HepG2 (cell line): ENCODE measurements at regions not wholly inside any gene's neighbourhood (a gene's known extent, or its start where the extent isn't known, plus 50 kb on each side); places are given as distances from the start of the nearest gene placed in this dataset.
"Not testable (repeated sequence)": the region's sequence is repeated elsewhere in the genome, so short reads cannot be mapped to it uniquely, and the experiment has no call there.

Experiments used
- ATAC-seq: fragments of 200-7000 bp; cut with Tn5 transposase; 3 replicates; pipeline ENCODE4 v1.9.1; 2020; ENCODE audit warnings: mild to moderate bottlenecking, moderate library complexity
- BruUV-seq: library from RNA; stranded (reverse); fragments of 400-500 nt; replicated peaks from 2 replicates; lab custom pipeline; 2021; lab: Mats Ljungman, UMichigan
- CTCF ChIA-PET: fragments of 300-600 bp; formaldehyde crosslinking; extraction: SDS; loops from one replicate; lab custom pipeline; 2021; ENCODE audit warnings: low total read pairs, inconsistent platforms, low intra/inter-chr PET ratio; lab: Yijun Ruan, JAX
- POLR2A ChIA-PET: fragments of 350-600 bp; sonication (Branson Sonifier 250); formaldehyde crosslinking; loops from one replicate; lab custom pipeline; 2020; ENCODE audit warnings: antibody characterized with exemption, inconsistent platforms; lab: Yijun Ruan, JAX
- DNase-seq: peaks from one replicate; pipeline ENCODE4 v3.0.0-alpha.2; 2015; ENCODE audit warnings: low spot score
- FAIRE-seq: peaks from 3 replicates; lab custom pipeline; 2011; peaks lifted over from hg19 to GRCh38; lab: Jason Lieb, UNC
- H2AFZ ChIP-seq: one replicate; pipeline ENCODE4 v1.6.1; 2011; ENCODE audit warnings: low read length, inconsistent platforms
- H3K27ac ChIP-seq: fragments of 300-600 bp; 3 replicates; pipeline ENCODE4 v1.8.0; 2011; ENCODE audit warnings: mixed run types, mild to moderate bottlenecking, mixed read lengths, low read length, inconsistent platforms; ENCODE audit not compliant: insufficient read depth; ENCODE audit errors: extremely low read length
- H3K27me3 ChIP-seq, 2 experiments: fragments of 200-600 bp in 1 of 2; 2 replicates in 1 of 2; 3 replicates in 1 of 2; pipeline versions ENCODE4 v1.6.0 to v1.8.0; 2011; ENCODE audit warnings: low read length in 2 of 2, mild to moderate bottlenecking in 2 of 2, moderate library complexity in 2 of 2, inconsistent platforms in 1 of 2; ENCODE audit not compliant: insufficient read depth in 2 of 2, control insufficient read depth in 1 of 2
- H3K36me3 ChIP-seq, 2 experiments: fragments of 200-600 bp in 1 of 2; replicated peaks in 1 of 2; 2 replicates in 1 of 2; 3 replicates in 1 of 2; pipeline versions ENCODE4 v1.5.1 to v1.8.0; 2011; ENCODE audit warnings: low read length in 2 of 2, inconsistent platforms in 1 of 2; ENCODE audit not compliant: insufficient read depth in 2 of 2, control insufficient read depth in 1 of 2
- H3K4me1 ChIP-seq: 2 replicates; pipeline ENCODE4 v1.5.1; 2012; ENCODE audit warnings: low read length, inconsistent platforms; ENCODE audit not compliant: insufficient read depth
- H3K4me2 ChIP-seq: 2 replicates; pipeline ENCODE4 v1.6.0; 2011; ENCODE audit warnings: low read depth, low read length, inconsistent platforms
- H3K4me3 ChIP-seq, 3 experiments: fragments of 200-600 bp in 1 of 3; sonication (generic), shearing (Covaris generic) in 1 of 3; replicated peaks in 1 of 3; 2 replicates each; pipeline ENCODE4 v1.5.1; 2011 to 2016; ENCODE audit warnings: low read length in 3 of 3, inconsistent platforms in 2 of 3, low read depth in 2 of 3, mild to moderate bottlenecking in 2 of 3, control low read depth in 1 of 3, mixed read lengths in 1 of 3; ENCODE audit not compliant: insufficient read depth in 1 of 3
- H3K79me2 ChIP-seq: one replicate; pipeline ENCODE4 v1.6.1; 2011; ENCODE audit warnings: low read length, inconsistent platforms; ENCODE audit not compliant: insufficient read depth
- H3K9ac ChIP-seq: 2 replicates; pipeline ENCODE4 v1.6.0; 2011; ENCODE audit warnings: mild to moderate bottlenecking, low read depth, low read length, inconsistent platforms; ENCODE audit not compliant: insufficient read depth
- H3K9me3 ChIP-seq: 2 replicates; pipeline ENCODE4 v1.5.1; 2012; ENCODE audit warnings: mild to moderate bottlenecking, low read length
- H4K20me1 ChIP-seq: 2 replicates; pipeline ENCODE4 v1.6.0; 2011; ENCODE audit warnings: inconsistent platforms, mild to moderate bottlenecking, low read length, moderate library complexity; ENCODE audit not compliant: insufficient read depth
- CEBPB ChIP-seq: IDR thresholded peaks from 2 replicates; pipeline ENCODE4 v1.6.1; 2011; ENCODE audit warnings: low read depth, low read length, improper control_type of control experiment, borderline replicate concordance
- CHD2 ChIP-seq: IDR thresholded peaks from 2 replicates; pipeline ENCODE4 v1.6.1; 2011; ENCODE audit warnings: low read depth, low read length, improper control_type of control experiment
- ELF1 ChIP-seq: sonication (generic); formaldehyde crosslinking; IDR thresholded peaks from 2 replicates; pipeline ENCODE4 v1.4.0; 2020; ENCODE audit warnings: missing genetic modification reagents
- ETV5 ChIP-seq: IDR thresholded peaks from 2 replicates; pipeline ENCODE4 v1.6.1; 2018; ENCODE audit warnings: missing biosample characterization, missing genetic modification reagents, inconsistent platforms, borderline replicate concordance
- FOXK1 ChIP-seq: sonication (generic); formaldehyde crosslinking; IDR thresholded peaks from 2 replicates; pipeline ENCODE4 v1.4.0; 2020; ENCODE audit warnings: low read depth, missing genetic modification reagents, borderline replicate concordance
- FOXO1 ChIP-seq: sonication (generic); formaldehyde crosslinking; IDR thresholded peaks from 2 replicates; pipeline ENCODE4 v1.4.0; 2020; ENCODE audit warnings: missing genetic modification reagents
- MAFF ChIP-seq: IDR thresholded peaks from 2 replicates; pipeline ENCODE4 v1.6.1; 2011; ENCODE audit warnings: low read depth, low read length, improper control_type of control experiment
- MAFK ChIP-seq, 2 experiments: IDR thresholded peaks in 1 of 2; conservative IDR thresholded peaks in 1 of 2; 2 replicates each; pipeline ENCODE4 v1.6.1; 2011; ENCODE audit warnings: improper control_type of control experiment in 2 of 2, low read length in 2 of 2
- MZF1 ChIP-seq: sonication (generic); formaldehyde crosslinking; IDR thresholded peaks from 2 replicates; pipeline ENCODE4 v1.8.1; 2023; ENCODE audit warnings: mild to moderate bottlenecking, missing genetic modification reagents, borderline replicate concordance
- PBX2 ChIP-seq: IDR thresholded peaks from 2 replicates; pipeline ENCODE4 v1.6.1; 2016; ENCODE audit warnings: control low read depth
- TRAFD1 ChIP-seq: sonication (generic); formaldehyde crosslinking; IDR thresholded peaks from 2 replicates; pipeline ENCODE4 v1.5.1; 2020; ENCODE audit warnings: missing genetic modification reagents, mild to moderate bottlenecking, borderline replicate concordance
- ZBTB7A ChIP-seq: sonication (generic); formaldehyde crosslinking; IDR thresholded peaks from 2 replicates; pipeline ENCODE4 v1.8.0; 2022; ENCODE audit warnings: mild to moderate bottlenecking, missing genetic modification reagents
- ZNF124 ChIP-seq: sonication (generic); formaldehyde crosslinking; IDR thresholded peaks from 2 replicates; pipeline ENCODE4 v1.4.0; 2020; ENCODE audit warnings: missing genetic modification reagents
- ZNF878 ChIP-seq: sonication (generic); formaldehyde crosslinking; IDR thresholded peaks from 2 replicates; pipeline ENCODE4 v1.8.1; 2023; ENCODE audit warnings: mild to moderate bottlenecking, missing genetic modification reagents, moderate library complexity
- WGBS: methylation state at CpG from one replicate; pipeline ENCODE4 v1.1.6; 2017; ENCODE audit warnings: low lambda C conversion rate; 5-methylcytosine and 5-hydroxymethylcytosine counted together
- in situ Hi-C: cut with HindIII; loops from 2 replicates; pipeline ENCODE4 v1.10.0; 2017; ENCODE audit warnings: low pct_unique_long_range_greater_than_20kb; ENCODE audit not compliant: extremely low pct_ligation_motif_present
- intact Hi-C: fragments of 100-400 bp; cut with micrococcal nuclease; formaldehyde crosslinking; loops from one replicate; pipeline ENCODE4 v1.10.0; 2022; ENCODE audit not compliant: unreplicated experiment

- TF ChIP-seq FOXK1 (CRISPR knock-in tag) (peak; percentile 20; the same call in 1 of the 2 replicates), CEBPB (peak; percentile 16; the same call in 1 of the 2 replicates), FOXO1 (CRISPR knock-in tag) (peak; percentile 32; the same call in 1 of the 2 replicates)
These were observed 405.1 kb upstream of the FRG2C start (continued) for GRCh38 chr3:75258825-75259683.

GRCh38 chr3:75260975-75261374 lies 403.2 kb upstream of the FRG2C start:
- not testable (repeated sequence) for BruUV-seq, H3K79me2 ChIP-seq, ATAC-seq, H2AFZ ChIP-seq, H3K9me3 ChIP-seq
- WGBS = 11% methylated on average over 2 of the region's 2 CpGs
- TF ChIP-seq MAFF (peak; percentile 76), MAFK (conservative IDR thresholded peaks at IDR 0.05 in 1 of 2, IDR thresholded peaks at IDR 0.05 in 1 of 2; ENCODE audit: low read length in 2 of 2) (peak; percentile 62 to 85)
- TF ChIP-seq, all 625 proteins: peak for 2; not testable (repeated sequence) for 623
- FAIRE-seq, H3K4me3 ChIP-seq, H3K4me2 ChIP-seq, CTCF ChIA-PET, H3K36me3 ChIP-seq, H4K20me1 ChIP-seq, POLR2A ChIA-PET, H3K27me3 ChIP-seq, in situ Hi-C loops, DNase-seq, H3K9ac ChIP-seq, H3K27ac ChIP-seq, intact Hi-C loops: not testable (repeated sequence)
- H3K4me1 ChIP-seq = peaks cover 11% of the 10 kb centered on the region

GRCh38 chr3:75262661-75263060 lies 401.5 kb upstream of the FRG2C start:
- in situ Hi-C loops = no loop called here
- CTCF ChIA-PET = no interaction called here
- BruUV-seq = no TSS peak
- TF ChIP-seq PBX2 (CRISPR knock-in tag) (no peak), ELF1 (no peak), ZBTB7A (CRISPR knock-in tag) (no peak), TRAFD1 (no peak), ETV5 (CRISPR knock-in tag) (no peak), ZNF878 (CRISPR knock-in tag) (no peak), CHD2 (no peak), MZF1 (CRISPR knock-in tag) (no peak), ZNF124 (CRISPR knock-in tag) (no peak)

More at GRCh38 chr3:75262661-75263060, 401.5 kb upstream of the FRG2C start:
- WGBS = 0% methylated on average over 1 of the region's 1 CpG
- no peaks in the 10 kb centered on the region for H3K27me3 ChIP-seq
- H3K4me1 ChIP-seq = peaks cover 11% of the 10 kb centered on the region
- no peak overlapping the region for H3K9ac ChIP-seq
- no peaks in the 10 kb centered on the region for H3K9me3 ChIP-seq
- FAIRE-seq (no peak), DNase-seq (no peak), ATAC-seq (no peak)
- H3K36me3 ChIP-seq = no peaks in the 10 kb centered on the region
- no peak overlapping the region for H2AFZ ChIP-seq
- no peak overlapping the region for H3K27ac ChIP-seq
- POLR2A ChIA-PET = no interaction called here
- H3K4me3 ChIP-seq = no peak overlapping the region
- H3K79me2 ChIP-seq = no peaks in the 10 kb centered on the region
- intact Hi-C loops = no loop called here
- H4K20me1 ChIP-seq = no peaks in the 10 kb centered on the region
- H3K4me2 ChIP-seq = no peak overlapping the region
